IMR-90 (cell line): ENCODE measurements at regions not wholly inside any gene's neighbourhood (a gene's known extent, or its start where the extent isn't known, plus 50 kb on each side); places are given as distances from the start of the nearest gene placed in this dataset.
"Not testable (repeated sequence)": the region's sequence is repeated elsewhere in the genome, so short reads cannot be mapped to it uniquely, and the experiment has no call there.

Experiments
- ATAC-seq: fragments of 200-7000 bp; cut with Tn5 transposase; 2 replicates; pipeline ENCODE4 v1.9.1; 2020; ENCODE audit warnings: low read depth, mild to moderate bottlenecking, moderate library complexity
- BruUV-seq: library from RNA; stranded (reverse); fragments of 400-500 nt; replicated peaks from 2 replicates; lab custom pipeline; 2021; lab: Mats Ljungman, UMichigan
- CTCF ChIA-PET: fragments of 300-600 bp; formaldehyde crosslinking; extraction: SDS; loops from one replicate; lab custom pipeline; 2021; ENCODE audit warnings: antibody characterized with exemption; lab: Yijun Ruan, JAX
- POLR2A ChIA-PET: fragments of 300-600 bp; sonication (Branson Sonifier 250); formaldehyde crosslinking; loops from one replicate; lab custom pipeline; 2022; ENCODE audit warnings: antibody characterized with exemption; ENCODE audit not compliant: unreplicated experiment; lab: Charles Lee
- DNase-seq: peaks from one replicate; pipeline ENCODE4 v3.0.0; 2013
- H2AFZ ChIP-seq: replicated peaks from 2 replicates; pipeline ENCODE3; 2013; ENCODE audit warnings: low read length, mild to moderate bottlenecking; ENCODE audit not compliant: poor library complexity
- H2AK5ac ChIP-seq: 2 replicates; pipeline ENCODE4 v1.6.1; 2013; ENCODE audit warnings: low read depth, low read length, inconsistent platforms
- H2AK9ac ChIP-seq: replicated peaks from 2 replicates; pipeline ENCODE3; 2013; ENCODE audit warnings: mild to moderate bottlenecking, low read depth, low read length, moderate library complexity; ENCODE audit not compliant: poor library complexity
- H2BK120ac ChIP-seq: 2 replicates; pipeline ENCODE4 v1.6.1; 2013; ENCODE audit warnings: low read depth, low read length, inconsistent platforms
- H2BK15ac ChIP-seq: 3 replicates; pipeline ENCODE4 v1.6.1; 2013; ENCODE audit warnings: low read depth, low read length, inconsistent platforms
- H2BK20ac ChIP-seq: 2 replicates; pipeline ENCODE4 v1.6.1; 2013; ENCODE audit warnings: low read depth, mild to moderate bottlenecking, inconsistent platforms, low read length, moderate library complexity
- H2BK5ac ChIP-seq: 2 replicates; pipeline ENCODE4 v1.6.1; 2013; ENCODE audit warnings: mild to moderate bottlenecking, low read depth, low read length, inconsistent platforms; ENCODE audit not compliant: poor library complexity, severe bottlenecking
- H3K14ac ChIP-seq: replicated peaks from 2 replicates; pipeline ENCODE4 v1.6.1; 2013; ENCODE audit warnings: low read depth, low read length, inconsistent platforms
- H3K18ac ChIP-seq: 2 replicates; pipeline ENCODE4 v1.6.1; 2013; ENCODE audit warnings: low read depth, low read length, control low read depth
- H3K23ac ChIP-seq: 2 replicates; pipeline ENCODE4 v1.6.1; 2013; ENCODE audit warnings: low read depth, low read length, inconsistent platforms
- H3K27ac ChIP-seq: 2 replicates; pipeline ENCODE4 v1.5.1; 2013; ENCODE audit warnings: mild to moderate bottlenecking, control low read depth, low read length; ENCODE audit not compliant: insufficient read depth
- H3K27me3 ChIP-seq: 2 replicates; pipeline ENCODE4 v1.6.1; 2013; ENCODE audit warnings: low read length; ENCODE audit not compliant: control insufficient read depth, insufficient read depth
- H3K36me3 ChIP-seq: 2 replicates; pipeline ENCODE4 v1.6.1; 2013; ENCODE audit warnings: low read length, mixed read lengths; ENCODE audit not compliant: control insufficient read depth, insufficient read depth
- H3K4ac ChIP-seq: 2 replicates; pipeline ENCODE4 v1.6.1; 2013; ENCODE audit warnings: low read depth, low read length, inconsistent platforms
- H3K4me1 ChIP-seq: 2 replicates; pipeline ENCODE4 v1.6.1; 2013; ENCODE audit warnings: low read length, mixed read lengths; ENCODE audit not compliant: control insufficient read depth, insufficient read depth
- H3K4me2 ChIP-seq: 2 replicates; pipeline ENCODE4 v1.6.1; 2013; ENCODE audit warnings: low read depth, mild to moderate bottlenecking, control low read depth, low read length, moderate library complexity
- H3K4me3 ChIP-seq: 2 replicates; pipeline ENCODE4 v1.5.1; 2013; ENCODE audit warnings: low read depth, mild to moderate bottlenecking, control low read depth, low read length, moderate library complexity; ENCODE audit not compliant: insufficient read depth
- H3K56ac ChIP-seq: 2 replicates; pipeline ENCODE4 v1.6.1; 2013; ENCODE audit warnings: low read length, inconsistent platforms; ENCODE audit not compliant: insufficient read depth; ENCODE audit errors: extremely low read depth
- H3K79me1 ChIP-seq, 2 experiments: 2 replicates each; pipeline ENCODE4 v1.6.1; 2013; ENCODE audit warnings: low read length in 2 of 2, inconsistent platforms in 1 of 2, low read depth in 1 of 2
- H3K9ac ChIP-seq: 2 replicates; pipeline ENCODE4 v1.6.1; 2013; ENCODE audit warnings: low read depth, low read length, control low read depth
- H3K9me1 ChIP-seq: 2 replicates; pipeline ENCODE4 v1.6.1; 2013; ENCODE audit warnings: low read length, inconsistent platforms; ENCODE audit not compliant: insufficient read depth
- H3K9me3 ChIP-seq: 2 replicates; pipeline ENCODE4 v1.6.1; 2013; ENCODE audit warnings: low read length; ENCODE audit not compliant: control insufficient read depth, insufficient read depth
- H4K20me1 ChIP-seq: 2 replicates; pipeline ENCODE4 v1.6.1; 2013; ENCODE audit warnings: low read length, inconsistent platforms; ENCODE audit not compliant: insufficient read depth
- H4K5ac ChIP-seq: 2 replicates; pipeline ENCODE4 v1.6.1; 2013; ENCODE audit warnings: mild to moderate bottlenecking, low read depth, low read length, control low read depth
- H4K8ac ChIP-seq, 2 experiments: 2 replicates each; pipeline ENCODE4 v1.6.1; 2013; ENCODE audit warnings: low read depth in 2 of 2, low read length in 2 of 2, control low read depth in 1 of 2, inconsistent platforms in 1 of 2
- H4K91ac ChIP-seq: 2 replicates; pipeline ENCODE4 v1.6.1; 2013; ENCODE audit warnings: low read depth, low read length, inconsistent platforms; ENCODE audit not compliant: insufficient read depth
- WGBS, 2 experiments: methylation state at CpG; one replicate each; pipeline versions ENCODE4 v1.1.5 to v1.1.7; 2013; ENCODE audit warnings: missing lambda C conversion rate in 2 of 2; ENCODE audit not compliant: insufficient read length in 1 of 2; ENCODE audit errors: extremely low coverage in 2 of 2; 5-methylcytosine and 5-hydroxymethylcytosine counted together
- dilution Hi-C: fragments of 300-500 bp; cut with HindIII; formaldehyde crosslinking; loops from one replicate; pipeline ENCODE4 v1.14.3; 2018; ENCODE audit warnings: low sequenced_read_pairs; ENCODE audit not compliant: unreplicated experiment
- in situ Hi-C: fragments of 300-500 bp; cut with MboI; formaldehyde crosslinking; loops from 3 replicates; pipeline ENCODE4 v1.14.3; 2019; ENCODE audit warnings: low sequenced_read_pairs, inconsistent platforms, mixed read lengths
- intact Hi-C: fragments of 100-400 bp; cut with micrococcal nuclease; formaldehyde crosslinking; loops from 2 replicates; pipeline ENCODE4 v1.10.0; 2022

- H4K8ac ChIP-seq, H2BK5ac ChIP-seq, H2BK120ac ChIP-seq, H4K5ac ChIP-seq, H3K4ac ChIP-seq, H4K91ac ChIP-seq, H3K18ac ChIP-seq, H2BK20ac ChIP-seq, dilution Hi-C loops, H2AFZ ChIP-seq, H3K9ac ChIP-seq, H2AK5ac ChIP-seq, H4K20me1 ChIP-seq, H3K36me3 ChIP-seq, DNase-seq, H3K27me3 ChIP-seq, H2BK15ac ChIP-seq, H3K23ac ChIP-seq, H3K9me3 ChIP-seq, H3K4me3 ChIP-seq, H3K27ac ChIP-seq, H3K56ac ChIP-seq, H2AK9ac ChIP-seq, H3K4me2 ChIP-seq, H3K9me1 ChIP-seq, BruUV-seq, POLR2A ChIA-PET, H3K14ac ChIP-seq, ATAC-seq: not testable (repeated sequence)
- CTCF ChIA-PET, result interaction anchor here (1.4 to 6.2 kb wide), 6 partner anchors 12 to 118 kb away, joined by 3 to 93 read pairs (median 22); partner anchors contain the start of gene IL12A
- Histone ChIP-seq H3K4me1 (peaks cover 17% of the 10 kb centered on the region), H3K79me1 (peaks cover 46 to 49% of the 10 kb centered on the region in 2 experiments)
- intact Hi-C loops (loop anchor here (5.0 kb wide), 1 partner anchor 101 kb away; the partner anchor contains the start of gene IL12A), in situ Hi-C loops (loop anchor here (25.0 kb wide), 2 partner anchors 276 to 526 kb away; no protein-coding TSS in a partner anchor)
- 100% methylated on average over 2 of the region's 6 CpGs; no CpG with 5 or more reads in 1 of the 2 experiments for WGBS, 2 experiments
Observed at GRCh38 chr3:159886530-159886929, 102.1 kb upstream of the IL12A start.
